ENCODE measurements at regions not wholly inside any gene's neighbourhood (a gene's known extent, or its start where the extent isn't known, plus 50 kb on each side); places are given as distances from the start of the nearest gene placed in this dataset.
"Not testable (repeated sequence)": the region's sequence is repeated elsewhere in the genome, so short reads cannot be mapped to it uniquely, and the experiment has no call there.

GRCh38 chr4:129248621-129249020 lies 152.7 kb downstream of the C4orf33 start:
- DNase-seq (ENCODE audit: low spot score): no peak

GRCh38 chr4:129254126-129254525 lies 158.2 kb downstream of the C4orf33 start:
- no peak for DNase-seq (ENCODE audit: low spot score)

GRCh38 chr4:129254526-129254925 lies 158.6 kb downstream of the C4orf33 start:
- no peak for DNase-seq (ENCODE audit: low spot score)

GRCh38 chr4:129261584-129261983 lies 165.6 kb downstream of the C4orf33 start:
- DNase-seq (ENCODE audit: low spot score): no peak

- DNase-seq (ENCODE audit: low spot score): no peak
Observed at GRCh38 chr4:129264008-129264657, 168.2 kb downstream of the C4orf33 start.

- no peak for DNase-seq (ENCODE audit: low spot score)
Observed at GRCh38 chr4:129278868-129279267, 182.9 kb downstream of the C4orf33 start.

- DNase-seq (ENCODE audit: low spot score): no peak
Observed at GRCh38 chr4:129282293-129282692, 186.3 kb downstream of the C4orf33 start.

- DNase-seq (ENCODE audit: low spot score): not testable (repeated sequence)
Observed at GRCh38 chr4:129292194-129292593, 196.2 kb downstream of the C4orf33 start.

GRCh38 chr4:129314781-129315180 lies 218.8 kb downstream of the C4orf33 start:
- DNase-seq (ENCODE audit: low spot score): no peak

GRCh38 chr4:129322920-129323319 lies 227.0 kb downstream of the C4orf33 start:
- DNase-seq (ENCODE audit: low spot score): no peak

GRCh38 chr4:129323658-129324057 lies 227.7 kb downstream of the C4orf33 start:
- no peak for DNase-seq (ENCODE audit: low spot score)

GRCh38 chr4:129326571-129327460 lies 230.9 kb downstream of the C4orf33 start:
- DNase-seq (ENCODE audit: low spot score): no peak

- DNase-seq (ENCODE audit: low spot score): no peak
Observed at GRCh38 chr4:129327637-129328036, 231.7 kb downstream of the C4orf33 start.

GRCh38 chr4:129328162-129328561 lies 232.2 kb downstream of the C4orf33 start:
- DNase-seq (ENCODE audit: low spot score): no peak

- DNase-seq (ENCODE audit: low spot score): no peak
Observed at GRCh38 chr4:129334136-129334535, 238.2 kb downstream of the C4orf33 start.

- no peak for DNase-seq (ENCODE audit: low spot score)
Observed at GRCh38 chr4:129335276-129335675, 239.3 kb downstream of the C4orf33 start.

GRCh38 chr4:129335818-129336217 lies 239.9 kb downstream of the C4orf33 start:
- DNase-seq (ENCODE audit: low spot score): no peak

GRCh38 chr4:129336457-129337227 lies 240.7 kb downstream of the C4orf33 start:
- no peak for DNase-seq (ENCODE audit: low spot score)

- no peak for DNase-seq (ENCODE audit: low spot score)
Observed at GRCh38 chr4:129337228-129337620, 241.3 kb downstream of the C4orf33 start.

- DNase-seq (ENCODE audit: low spot score): no peak
Observed at GRCh38 chr4:129342819-129343408, 247.0 kb downstream of the C4orf33 start.

GRCh38 chr4:129344058-129344457 lies 248.1 kb downstream of the C4orf33 start:
- DNase-seq (ENCODE audit: low spot score): no peak

Measured in mesenteric fat pad (tissue), 1 donor.